Endothelial cell of umbilical vein (primary cell): ENCODE measurements at regions not wholly inside any gene's neighbourhood (a gene's known extent, or its start where the extent isn't known, plus 50 kb on each side); places are given as distances from the start of the nearest gene placed in this dataset.
A peak's percentile ranks its signal among the peaks of the same experiment; 100 is the strongest.

ENCODE experiments used
- BruUV-seq: library from RNA; stranded (reverse); fragments of 400-500 nt; replicated peaks from 2 replicates; lab custom pipeline; 2021; lab: Mats Ljungman, UMichigan
- CTCF ChIA-PET: fragments of 300-600, 350-600 bp; sonication (Branson Sonifier 250); formaldehyde crosslinking; loops from one replicate; lab custom pipeline; 2021; ENCODE audit warnings: antibody characterized with exemption, inconsistent platforms; lab: Charles Lee
- POLR2A ChIA-PET: fragments of 300-600, 350-600 bp; sonication (Branson Sonifier 250); formaldehyde crosslinking; loops from one replicate; lab custom pipeline; 2021; ENCODE audit warnings: antibody characterized with exemption, inconsistent platforms; lab: Charles Lee
- DNase-seq: peaks from one replicate; pipeline ENCODE4 v3.0.0-alpha.2; 2011; ENCODE audit warnings: low read depth, low spot score
- FAIRE-seq: peaks from 2 replicates; lab custom pipeline; 2011; peaks lifted over from hg19 to GRCh38; lab: Jason Lieb, UNC
- H2AFZ ChIP-seq: 2 replicates; pipeline ENCODE4 v1.6.0; 2012; ENCODE audit warnings: low read depth, low read length, control low read depth, inconsistent platforms
- H3K27ac ChIP-seq: 2 replicates; pipeline ENCODE4 v1.5.1; 2011; ENCODE audit warnings: low read depth, mild to moderate bottlenecking, control low read depth, low read length, moderate library complexity; ENCODE audit not compliant: insufficient read depth
- H3K27me3 ChIP-seq, 2 experiments: 2 replicates each; pipeline versions ENCODE4 v1.6.0 to v1.6.1; 2011; ENCODE audit warnings: low read length in 2 of 2, mixed read lengths in 1 of 2; ENCODE audit not compliant: control insufficient read depth in 2 of 2, insufficient read depth in 2 of 2
- H3K36me3 ChIP-seq, 2 experiments: 2 replicates in 1 of 2; 3 replicates in 1 of 2; pipeline ENCODE4 v1.5.1; 2011; ENCODE audit warnings: low read length in 2 of 2, mild to moderate bottlenecking in 1 of 2, moderate library complexity in 1 of 2; ENCODE audit not compliant: control insufficient read depth in 2 of 2, insufficient read depth in 2 of 2; ENCODE audit errors: extremely low read depth in 1 of 2
- H3K4me1 ChIP-seq: 3 replicates; pipeline ENCODE4 v1.5.1; 2011; ENCODE audit warnings: mild to moderate bottlenecking, low read length; ENCODE audit not compliant: control insufficient read depth, insufficient read depth; ENCODE audit errors: extremely low read depth
- H3K4me2 ChIP-seq: 2 replicates; pipeline ENCODE4 v1.6.1; 2011; ENCODE audit warnings: low read length, control low read depth, mixed read lengths; ENCODE audit not compliant: insufficient read depth
- H3K4me3 ChIP-seq, 3 experiments: fragments of 200-600 bp in 1 of 3; sonication (generic), shearing (Covaris generic) in 1 of 3; replicated peaks in 1 of 3; 2 replicates each; pipeline ENCODE4 v1.5.1; 2011 to 2016; ENCODE audit warnings: control low read depth in 3 of 3, low read length in 3 of 3, mild to moderate bottlenecking in 2 of 3, inconsistent platforms in 1 of 3, low read depth in 1 of 3, moderate library complexity in 1 of 3; ENCODE audit not compliant: insufficient read depth in 1 of 3
- H3K79me2 ChIP-seq: 2 replicates; pipeline ENCODE4 v1.6.0; 2012; ENCODE audit warnings: low read length, inconsistent platforms; ENCODE audit not compliant: control insufficient read depth, insufficient read depth
- H3K9ac ChIP-seq: replicated peaks from 2 replicates; pipeline ENCODE3; 2011; ENCODE audit warnings: low read length, control low read depth; ENCODE audit not compliant: insufficient read depth; ENCODE audit errors: extremely low read depth
- H3K9me1 ChIP-seq: replicated peaks from 3 replicates; pipeline ENCODE4 v1.6.0; 2011; ENCODE audit warnings: mild to moderate bottlenecking, low read length; ENCODE audit not compliant: control insufficient read depth, insufficient read depth; ENCODE audit errors: extremely low read depth
- H3K9me3 ChIP-seq: replicated peaks from 2 replicates; pipeline ENCODE4 v1.5.1; 2012; ENCODE audit warnings: low read length, inconsistent platforms; ENCODE audit not compliant: control insufficient read depth, insufficient read depth
- H4K20me1 ChIP-seq: replicated peaks from 2 replicates; pipeline ENCODE3; 2011; ENCODE audit warnings: mild to moderate bottlenecking, low read length; ENCODE audit not compliant: control insufficient read depth, insufficient read depth; ENCODE audit errors: extremely low read depth
- EZH2 ChIP-seq: IDR thresholded peaks from 2 replicates; pipeline ENCODE4 v1.6.1; 2012; ENCODE audit warnings: borderline replicate concordance, low read depth, mild to moderate bottlenecking, moderate library complexity, low read length, inconsistent platforms; ENCODE audit not compliant: severe bottlenecking
- FOS ChIP-seq: IDR thresholded peaks from 2 replicates; pipeline ENCODE4 v1.6.1; 2011; ENCODE audit warnings: mild to moderate bottlenecking, low read length, moderate library complexity, borderline replicate concordance; ENCODE audit not compliant: insufficient read depth
- GATA2 ChIP-seq: IDR thresholded peaks from 2 replicates; pipeline ENCODE4 v1.7.0; 2011; ENCODE audit warnings: low read depth, mild to moderate bottlenecking, moderate library complexity, mixed read lengths, low read length; ENCODE audit not compliant: insufficient read length, insufficient read depth
- JUN ChIP-seq: IDR thresholded peaks from 2 replicates; pipeline ENCODE4 v1.6.1; 2011; ENCODE audit warnings: borderline replicate concordance, low read depth; ENCODE audit not compliant: insufficient read length, insufficient read depth
- MYC ChIP-seq: IDR thresholded peaks from one replicate; pipeline ENCODE4 v1.6.1; 2011; ENCODE audit warnings: mild to moderate bottlenecking, low read depth, low read length
- POLR2A ChIP-seq: IDR thresholded peaks from 2 replicates; pipeline ENCODE4 v1.6.1; 2012; ENCODE audit warnings: low read depth, mild to moderate bottlenecking, control low read depth, low read length
- POLR2AphosphoS5 ChIP-seq: IDR thresholded peaks from 2 replicates; pipeline ENCODE4 v1.6.1; 2012; ENCODE audit warnings: low read depth, mild to moderate bottlenecking, control low read depth, low read length, moderate library complexity; ENCODE audit not compliant: insufficient read depth
- dilution Hi-C: fragments of 300-500 bp; cut with MboI; formaldehyde crosslinking; loops from one replicate; pipeline ENCODE4 v1.15.0; 2019; ENCODE audit warnings: low sequenced_read_pairs; ENCODE audit not compliant: extremely low pct_ligation_motif_present
- intact Hi-C: fragments of 100-400 bp; cut with micrococcal nuclease; formaldehyde crosslinking; loops from one replicate; pipeline ENCODE4 v1.10.0; 2022
- TF ChIP-seq, protein P1 (sequence below): IDR thresholded peaks from 2 replicates; pipeline ENCODE4 v1.6.1; 2011; ENCODE audit not compliant: insufficient read depth, insufficient read length
- TF ChIP-seq, protein P2 (sequence below), 2 donors: IDR thresholded peaks; 1 replicate in 1 of 2; 2 replicates in 1 of 2; pipeline ENCODE4 v1.5.1; 2011; ENCODE audit warnings: low read length in 2 of 2, mild to moderate bottlenecking in 2 of 2, moderate library complexity in 2 of 2, control low read depth in 1 of 2, inconsistent platforms in 1 of 2, low read depth in 1 of 2; ENCODE audit not compliant: insufficient read depth in 1 of 2; ENCODE audit errors: extremely low read depth in 1 of 2

- H4K20me1 ChIP-seq, result no peaks in the 10 kb centered on the region
- ChIA-PET POLR2A (no interaction called here), CTCF (interaction anchor here (0.7 to 2.1 kb wide), 5 partner anchors 15 to 1069 kb away, joined by 3 to 14 read pairs (median 5); no protein-coding TSS in a partner anchor)
- no peaks in the 10 kb centered on the region for H3K36me3 ChIP-seq
- H3K4me1 ChIP-seq, result peaks cover 9% of the 10 kb centered on the region
- dilution Hi-C loops, result no loop called here
- no peak overlapping the region for H3K4me3 ChIP-seq
- no peak overlapping the region for H3K4me2 ChIP-seq
- H3K9me3 ChIP-seq, result no peaks in the 10 kb centered on the region
- no peaks in the 10 kb centered on the region for H3K79me2 ChIP-seq
- BruUV-seq, result no TSS peak
- DNase-seq (peak; percentile 66), FAIRE-seq (peak; percentile 88)
- TF ChIP-seq, protein P1, sequence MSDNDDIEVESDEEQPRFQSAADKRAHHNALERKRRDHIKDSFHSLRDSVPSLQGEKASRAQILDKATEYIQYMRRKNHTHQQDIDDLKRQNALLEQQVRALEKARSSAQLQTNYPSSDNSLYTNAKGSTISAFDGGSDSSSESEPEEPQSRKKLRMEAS, result no peak
- TF ChIP-seq GATA2, result no peak
- TF ChIP-seq JUN, result peak; percentile 6
- peak; percentile 13 for TF ChIP-seq POLR2AphosphoS5
- peak; percentile 44 for TF ChIP-seq FOS
- H3K9me1 ChIP-seq, result no peaks in the 10 kb centered on the region
- H2AFZ ChIP-seq, result peak overlapping the region; percentile 95
- intact Hi-C loops, result no loop called here
- no peak overlapping the region for H3K9ac ChIP-seq
- H3K27ac ChIP-seq, result peak overlapping the region; percentile 10
- no peaks in the 10 kb centered on the region for H3K27me3 ChIP-seq
These were observed 125.7 kb upstream of the DDHD1 start for GRCh38 chr14:53278602-53279506.

- POLR2A ChIA-PET, result no interaction called here
- CTCF ChIA-PET, result interaction anchor here (1.4 kb wide), 1 partner anchor 14 kb away, joined by 3 read pairs; no protein-coding TSS in a partner anchor
- FAIRE-seq, result no peak
- Histone ChIP-seq H4K20me1 (no peaks in the 10 kb centered on the region), H2AFZ (no peak overlapping the region), H3K9me3 (no peaks in the 10 kb centered on the region), H3K4me3 (no peak overlapping the region), H3K27ac (no peak overlapping the region), H3K79me2 (no peaks in the 10 kb centered on the region), H3K27me3 (peaks cover 0 to 3% of the 10 kb centered on the region in 2 experiments), H3K9me1 (no peaks in the 10 kb centered on the region), H3K4me2 (no peak overlapping the region), H3K9ac (no peak overlapping the region), H3K4me1 (peaks cover 2% of the 10 kb centered on the region), H3K36me3 (no peaks in the 10 kb centered on the region)
- TF ChIP-seq GATA2 (no peak), MYC (no peak), EZH2 (no peak), FOS (no peak), POLR2AphosphoS5 (no peak), POLR2A (no peak)
- TF ChIP-seq, protein P2, sequence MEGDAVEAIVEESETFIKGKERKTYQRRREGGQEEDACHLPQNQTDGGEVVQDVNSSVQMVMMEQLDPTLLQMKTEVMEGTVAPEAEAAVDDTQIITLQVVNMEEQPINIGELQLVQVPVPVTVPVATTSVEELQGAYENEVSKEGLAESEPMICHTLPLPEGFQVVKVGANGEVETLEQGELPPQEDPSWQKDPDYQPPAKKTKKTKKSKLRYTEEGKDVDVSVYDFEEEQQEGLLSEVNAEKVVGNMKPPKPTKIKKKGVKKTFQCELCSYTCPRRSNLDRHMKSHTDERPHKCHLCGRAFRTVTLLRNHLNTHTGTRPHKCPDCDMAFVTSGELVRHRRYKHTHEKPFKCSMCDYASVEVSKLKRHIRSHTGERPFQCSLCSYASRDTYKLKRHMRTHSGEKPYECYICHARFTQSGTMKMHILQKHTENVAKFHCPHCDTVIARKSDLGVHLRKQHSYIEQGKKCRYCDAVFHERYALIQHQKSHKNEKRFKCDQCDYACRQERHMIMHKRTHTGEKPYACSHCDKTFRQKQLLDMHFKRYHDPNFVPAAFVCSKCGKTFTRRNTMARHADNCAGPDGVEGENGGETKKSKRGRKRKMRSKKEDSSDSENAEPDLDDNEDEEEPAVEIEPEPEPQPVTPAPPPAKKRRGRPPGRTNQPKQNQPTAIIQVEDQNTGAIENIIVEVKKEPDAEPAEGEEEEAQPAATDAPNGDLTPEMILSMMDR (IDR thresholded peaks at IDR 0.05; ENCODE audit: extremely low read depth in 1 of 2, insufficient read depth in 1 of 2, low read depth in 1 of 2, low read length in 2 of 2), result no peak
- TF ChIP-seq, protein P1, result no peak
- intact Hi-C loops (no loop called here), dilution Hi-C loops (no loop called here)
- BruUV-seq, result no TSS peak
- no peak for DNase-seq
These were observed 120.5 kb upstream of the DDHD1 start for GRCh38 chr14:53273671-53274072.
